CD4-positive, alpha-beta T cell treated with Interleukin-17A for 4 hours (primary cell): ENCODE measurements at regions not wholly inside any gene's neighbourhood (a gene's known extent, or its start where the extent isn't known, plus 50 kb on each side); places are given as distances from the start of the nearest gene placed in this dataset.

Experiments
- DNase-seq: peaks from one replicate; pipeline ENCODE4 v3.0.0-alpha.2; 2020; ENCODE audit warnings: mixed read lengths

- no peak for DNase-seq
Observed at GRCh38 chr22:27463121-27463660, 338.4 kb downstream of the MN1 start.

- no peak for DNase-seq
Observed at GRCh38 chr22:27466229-27466628, 335.3 kb downstream of the MN1 start.

- DNase-seq, result no peak
Observed at GRCh38 chr22:27466778-27467438, 334.6 kb downstream of the MN1 start.

GRCh38 chr22:27467711-27468110 is 333.8 kb downstream of the MN1 start:
- DNase-seq, result no peak

- DNase-seq, result no peak
Observed at GRCh38 chr22:27468712-27469111, 332.8 kb downstream of the MN1 start.

- DNase-seq, result no peak
Observed at GRCh38 chr22:27470169-27470772, 331.3 kb downstream of the MN1 start.

GRCh38 chr22:27472975-27473374 is 328.6 kb downstream of the MN1 start:
- no peak for DNase-seq

GRCh38 chr22:27473533-27473932 is 328.0 kb downstream of the MN1 start:
- DNase-seq, result no peak

- no peak for DNase-seq
Observed at GRCh38 chr22:27474112-27474571, 327.4 kb downstream of the MN1 start.

- no peak for DNase-seq
Observed at GRCh38 chr22:27474711-27475547, 326.6 kb downstream of the MN1 start.

- DNase-seq, result no peak
Observed at GRCh38 chr22:27475548-27475897, 326.0 kb downstream of the MN1 start.

- DNase-seq, result no peak
Observed at GRCh38 chr22:27476318-27476717, 325.2 kb downstream of the MN1 start.

- no peak for DNase-seq
Observed at GRCh38 chr22:27476729-27477128, 324.8 kb downstream of the MN1 start.

- DNase-seq, result no peak
Observed at GRCh38 chr22:27477171-27477570, 324.4 kb downstream of the MN1 start.

- no peak for DNase-seq
Observed at GRCh38 chr22:27480487-27480886, 321.1 kb downstream of the MN1 start.

GRCh38 chr22:27482402-27482801 is 319.2 kb downstream of the MN1 start:
- no peak for DNase-seq

- no peak for DNase-seq
Observed at GRCh38 chr22:27483095-27483785, 318.3 kb downstream of the MN1 start.

- DNase-seq, result no peak
Observed at GRCh38 chr22:27485842-27486241, 315.7 kb downstream of the MN1 start.

- no peak for DNase-seq
Observed at GRCh38 chr22:27487600-27488452, 313.7 kb downstream of the MN1 start.

GRCh38 chr22:27488456-27489177 is 312.9 kb downstream of the MN1 start:
- DNase-seq, result no peak

GRCh38 chr22:27489178-27489675 is 312.3 kb downstream of the MN1 start:
- DNase-seq, result no peak
